Adrenal gland (tissue), 9 donors: ENCODE measurements at regions not wholly inside any gene's neighbourhood (a gene's known extent, or its start where the extent isn't known, plus 50 kb on each side); places are given as distances from the start of the nearest gene placed in this dataset.

Source experiments
- DNase-seq, 7 donors: peaks; one replicate each; pipeline ENCODE4 v3.0.0-alpha.2; 2019 to 2020
- H3K27ac ChIP-seq, 5 donors: fragments of 200-600 bp; sonication (generic) in 4 of 5; 1 replicate in 3 of 5; 2 replicates in 2 of 5; pipeline versions ENCODE4 v1.5.1 to v1.8.0; 2016 to 2020; ENCODE audit warnings: mild to moderate bottlenecking in 1 of 5
- H3K27me3 ChIP-seq: fragments of 200-600 bp; 2 replicates; pipeline ENCODE4 v1.8.0; 2021
- H3K36me3 ChIP-seq, 2 donors: fragments of 200-600 bp; replicated peaks in 1 of 2; 1 replicate in 1 of 2; 2 replicates in 1 of 2; pipeline versions ENCODE4 v1.5.1 to v1.8.0; 2018 to 2022
- H3K4me1 ChIP-seq, 2 donors: fragments of 200-600 bp; replicated peaks in 1 of 2; 1 replicate in 1 of 2; 2 replicates in 1 of 2; pipeline versions ENCODE4 v1.5.1 to v1.8.0; 2018 to 2021
- H3K4me3 ChIP-seq, 4 donors: fragments of 200-600 bp; sonication (generic) in 3 of 4; one replicate each; pipeline ENCODE4 v1.5.1; 2016 to 2018
- H3K9me3 ChIP-seq, 3 donors: fragments of 200-600 bp; sonication (generic) in 1 of 3; replicated peaks in 1 of 3; 1 replicate in 2 of 3; 2 replicates in 1 of 3; pipeline versions ENCODE4 v1.5.1 to v1.8.0; 2016 to 2021
- POLR2A ChIP-seq, 2 donors: fragments of 450-650 bp; IDR thresholded peaks; one replicate each; pipeline ENCODE4 v1.6.1; 2017; ENCODE audit warnings: antibody characterized with exemption in 2 of 2, mild to moderate bottlenecking in 2 of 2, moderate library complexity in 1 of 2
- WGBS, 4 donors: extraction: QIAGEN DNeasy Blood & Tissue Kit in 2 of 4; methylation state at CpG; one replicate each; pipeline versions ENCODE4 v1.1.5 to v1.1.7; 2013 to 2017; 5-methylcytosine and 5-hydroxymethylcytosine counted together
- intact Hi-C, 2 donors: fragments of 100-400 bp; cut with DNase I; formaldehyde crosslinking; loops; one replicate each; pipeline versions ENCODE4 v1.14.1 to v1.15.0; 2022 to 2023
- TF ChIP-seq, protein P1 (sequence below), 6 experiments: fragments of 450-650 bp in 4 of 6; fragments of 200-600 bp in 2 of 6; sonication (generic) in 1 of 6; IDR thresholded peaks; 1 replicate in 5 of 6; 2 replicates in 1 of 6; pipeline versions ENCODE4 v1.5.1 to v1.8.0; 2016 to 2021; ENCODE audit warnings: antibody characterized with exemption in 6 of 6, mild to moderate bottlenecking in 2 of 6, moderate library complexity in 1 of 6
- donor health status: healthy with polysubstance abuse.
- donor health status: Bipolar disorder and iron deficiency.
- donor health status: DM: yes; HTN: yes; CAD: no.
- donor health status: DM: no; HTN: no; CAD: no.
- donor health status: DM: no; HTN: no; CAD: no.

DNA sequence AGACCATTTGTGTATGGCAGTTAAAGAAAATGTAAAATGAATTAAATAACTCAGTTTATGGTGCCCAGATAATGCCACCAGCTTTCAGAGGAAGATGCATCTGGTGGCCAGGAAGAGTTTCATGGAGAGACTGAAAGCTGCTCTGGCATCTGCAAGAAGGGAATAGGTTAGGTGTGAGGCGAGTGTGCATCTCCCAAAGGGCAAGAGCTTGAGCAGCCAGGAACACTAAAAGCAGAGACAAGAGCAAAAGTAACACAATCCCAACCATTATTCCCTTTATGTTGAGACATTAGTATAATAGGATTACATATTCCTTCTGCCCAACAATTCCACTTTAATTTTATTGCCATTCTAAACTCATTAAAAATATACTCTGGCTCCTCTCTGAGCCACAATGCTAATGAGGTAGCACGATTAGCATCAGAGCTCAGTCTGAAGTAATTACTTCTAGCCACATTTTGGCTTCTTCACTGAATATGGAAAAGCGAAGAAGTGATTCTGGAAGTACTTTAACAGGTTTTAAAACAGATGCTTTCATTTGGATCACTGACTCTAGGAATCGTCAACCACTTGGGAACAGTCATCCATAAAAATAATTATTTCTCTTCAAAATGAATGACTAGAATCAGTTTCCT, 309.4 kb upstream of the TMTC1 start:
- H3K36me3 ChIP-seq: no peaks in the 10 kb centered on the region
- H3K27me3 ChIP-seq: no peaks in the 10 kb centered on the region
- intact Hi-C loops: no loop called here
- 72 to 84% (median 78%) methylated on average over 4 of the region's 4 CpGs for WGBS, 4 donors
- DNase-seq: no peak
- no peak overlapping the region for H3K4me3 ChIP-seq
- H3K9me3 ChIP-seq: no peaks in the 10 kb centered on the region
- H3K4me1 ChIP-seq: no peaks in the 10 kb centered on the region
- TF ChIP-seq, protein P1, sequence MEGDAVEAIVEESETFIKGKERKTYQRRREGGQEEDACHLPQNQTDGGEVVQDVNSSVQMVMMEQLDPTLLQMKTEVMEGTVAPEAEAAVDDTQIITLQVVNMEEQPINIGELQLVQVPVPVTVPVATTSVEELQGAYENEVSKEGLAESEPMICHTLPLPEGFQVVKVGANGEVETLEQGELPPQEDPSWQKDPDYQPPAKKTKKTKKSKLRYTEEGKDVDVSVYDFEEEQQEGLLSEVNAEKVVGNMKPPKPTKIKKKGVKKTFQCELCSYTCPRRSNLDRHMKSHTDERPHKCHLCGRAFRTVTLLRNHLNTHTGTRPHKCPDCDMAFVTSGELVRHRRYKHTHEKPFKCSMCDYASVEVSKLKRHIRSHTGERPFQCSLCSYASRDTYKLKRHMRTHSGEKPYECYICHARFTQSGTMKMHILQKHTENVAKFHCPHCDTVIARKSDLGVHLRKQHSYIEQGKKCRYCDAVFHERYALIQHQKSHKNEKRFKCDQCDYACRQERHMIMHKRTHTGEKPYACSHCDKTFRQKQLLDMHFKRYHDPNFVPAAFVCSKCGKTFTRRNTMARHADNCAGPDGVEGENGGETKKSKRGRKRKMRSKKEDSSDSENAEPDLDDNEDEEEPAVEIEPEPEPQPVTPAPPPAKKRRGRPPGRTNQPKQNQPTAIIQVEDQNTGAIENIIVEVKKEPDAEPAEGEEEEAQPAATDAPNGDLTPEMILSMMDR (IDR thresholded peaks at IDR 0.05): no peak
- H3K27ac ChIP-seq: no peak overlapping the region

DNA sequence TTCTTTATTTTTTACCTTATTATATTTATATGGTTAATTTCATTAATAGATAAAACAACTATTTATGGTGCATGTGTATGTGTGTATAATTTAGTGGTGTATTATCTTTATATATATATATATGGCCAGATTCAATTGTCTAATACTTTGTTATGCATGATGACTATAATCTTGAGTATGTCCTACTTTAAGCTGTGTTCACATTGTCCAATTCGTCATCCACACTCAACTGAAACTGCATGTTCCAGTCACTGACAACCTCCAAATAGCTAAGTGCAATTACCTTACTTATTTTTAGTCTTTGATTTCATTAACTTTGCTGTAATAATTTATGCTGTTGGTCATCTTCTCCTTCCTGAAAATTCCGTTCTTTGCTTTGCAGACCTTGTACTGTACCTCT, 306.5 kb upstream of the TMTC1 start:
- WGBS, 4 donors: 47 to 76% (median 64%) methylated on average over 2 of the region's 2 CpGs
- no peak for DNase-seq
- H3K9me3 ChIP-seq: no peaks in the 10 kb centered on the region
- H3K4me3 ChIP-seq: no peak overlapping the region
- intact Hi-C loops: no loop called here
- no peaks in the 10 kb centered on the region for H3K36me3 ChIP-seq
- H3K27me3 ChIP-seq: no peaks in the 10 kb centered on the region
- no peaks in the 10 kb centered on the region for H3K4me1 ChIP-seq
- no peak overlapping the region for H3K27ac ChIP-seq
- TF ChIP-seq, protein P1 (IDR thresholded peaks at IDR 0.05): no peak

DNA sequence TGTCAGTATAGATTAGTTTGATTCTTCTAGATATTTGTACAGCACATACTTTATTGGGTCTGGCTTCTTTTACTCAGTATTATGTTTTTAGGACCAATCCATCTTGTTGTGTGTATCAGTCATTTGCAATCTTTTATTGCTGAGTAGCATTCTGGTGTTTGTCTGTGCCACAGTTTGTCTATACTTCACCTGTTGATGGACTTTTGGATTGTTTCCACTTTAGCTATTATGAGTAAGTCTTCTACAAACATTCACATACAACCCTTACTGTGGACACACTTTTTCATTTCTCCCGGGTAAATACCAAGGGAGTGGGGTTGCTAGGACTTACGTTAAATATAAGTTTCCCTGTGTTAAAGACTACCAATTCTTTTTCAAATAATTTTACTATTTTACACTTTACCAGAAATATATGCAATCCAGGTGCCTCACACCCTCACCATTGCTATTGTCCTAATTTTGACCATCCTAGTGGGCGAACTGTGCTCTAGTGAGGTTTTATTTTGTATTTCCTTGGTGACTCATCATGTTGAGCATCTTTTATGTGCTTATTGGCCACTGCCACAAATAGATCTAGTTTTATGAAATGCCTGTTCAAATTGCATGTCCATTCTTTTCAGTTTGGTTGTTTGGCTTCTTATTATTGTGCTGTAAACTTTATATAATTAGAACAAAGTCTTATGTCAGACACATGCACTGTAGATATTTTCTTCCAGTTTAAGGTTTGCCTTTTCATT, 304.7 kb upstream of the TMTC1 start:
- H3K4me1 ChIP-seq: no peaks in the 10 kb centered on the region

DNA sequence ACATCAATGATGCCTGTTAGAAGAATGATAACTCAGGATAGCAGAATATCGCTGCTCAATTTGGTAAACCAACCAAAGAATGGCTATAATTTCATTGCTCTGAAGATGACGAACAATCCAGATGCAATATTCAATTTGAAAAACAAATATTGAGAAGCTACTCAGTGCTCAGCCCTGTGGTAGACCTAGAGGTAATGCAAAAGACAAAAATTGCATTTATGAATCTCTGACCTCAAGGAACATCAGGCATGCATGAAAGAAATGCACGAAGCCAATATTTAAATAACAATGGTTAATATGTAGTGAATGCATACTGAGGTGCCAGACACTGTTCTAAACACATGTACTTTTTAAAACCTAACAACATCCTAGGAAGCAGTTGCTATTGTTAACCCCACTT, 298.6 kb upstream of the TMTC1 start:
- Histone ChIP-seq H3K27ac (no peak overlapping the region), H3K4me3 (no peak overlapping the region), H3K27me3 (no peaks in the 10 kb centered on the region), H3K4me1 (no peaks in the 10 kb centered on the region), H3K36me3 (no peaks in the 10 kb centered on the region), H3K9me3 (no peaks in the 10 kb centered on the region)
- intact Hi-C loops: no loop called here
- DNase-seq: no peak
- 46 to 53% (median 49%) methylated on average over 3 of the region's 3 CpGs for WGBS, 4 donors
- TF ChIP-seq, protein P1 (IDR thresholded peaks at IDR 0.05): no peak
- TF ChIP-seq POLR2A (IDR thresholded peaks at IDR 0.05): no peak

More for the DNA sequence above, 304.7 kb upstream of the TMTC1 start:
- H3K9me3 ChIP-seq: no peaks in the 10 kb centered on the region
- no peaks in the 10 kb centered on the region for H3K27me3 ChIP-seq
- no peak overlapping the region for H3K4me3 ChIP-seq
- DNase-seq: no peak
- TF ChIP-seq, protein P1 (IDR thresholded peaks at IDR 0.05): no peak
- no peak for TF ChIP-seq POLR2A (IDR thresholded peaks at IDR 0.05)
- 49 to 75% (median 59%) methylated on average over 3 of the region's 3 CpGs for WGBS, 4 donors
- intact Hi-C loops: no loop called here
- no peak overlapping the region for H3K27ac ChIP-seq
- no peaks in the 10 kb centered on the region for H3K36me3 ChIP-seq
